ENCODE measurements at regions not wholly inside any gene's neighbourhood (a gene's known extent, or its start where the extent isn't known, plus 50 kb on each side); places are given as distances from the start of the nearest gene placed in this dataset.

GRCh38 chr1:245019910-245020486, 134.8 kb upstream of the KIF26B start:
- no peak for TF ChIP-seq FOXM1 (IDR thresholded peaks at IDR 0.05; ENCODE audit: borderline replicate concordance)
- TF ChIP-seq SP1 (IDR thresholded peaks at IDR 0.05) = no peak
- TF ChIP-seq SUZ12 (IDR thresholded peaks at IDR 0.05) = no peak
- no peak for TF ChIP-seq TARDBP (IDR thresholded peaks at IDR 0.05)
- no peak for TF ChIP-seq BHLHE40 (IDR thresholded peaks at IDR 0.05; ENCODE audit: borderline replicate concordance)
- no peak for TF ChIP-seq HDGF (IDR thresholded peaks at IDR 0.05; ENCODE audit: borderline replicate concordance)
- TF ChIP-seq ELF4 (IDR thresholded peaks at IDR 0.05) = no peak
- TF ChIP-seq FOXA1 (IDR thresholded peaks at IDR 0.05) = no peak

Data from HEK293T (cell line).